ENCODE measurements at regions not wholly inside any gene's neighbourhood (a gene's known extent, or its start where the extent isn't known, plus 50 kb on each side); places are given as distances from the start of the nearest gene placed in this dataset.

DNA sequence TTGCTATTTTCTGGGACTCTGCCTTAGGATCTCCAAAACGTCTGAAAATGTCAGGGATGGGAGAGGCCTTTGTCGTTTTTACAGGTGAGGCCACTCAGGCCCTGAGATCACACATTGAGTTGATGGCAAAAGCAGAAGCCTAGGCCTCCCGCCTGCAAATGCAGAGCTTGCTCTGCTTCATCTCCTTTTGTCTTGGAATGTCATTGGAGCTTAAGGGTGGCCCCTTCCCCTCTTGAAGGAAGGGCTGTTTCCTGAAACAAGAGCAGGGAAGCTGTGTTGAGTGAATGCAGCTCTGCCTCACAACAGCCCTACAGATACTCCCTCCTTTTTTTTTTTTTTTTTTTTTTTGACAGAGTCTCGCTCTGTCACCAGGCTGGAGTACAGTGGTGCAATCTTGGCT lies 123.5 kb downstream of the GLI2 start:
- no peak for TF ChIP-seq CTCF (conservative IDR thresholded peaks at IDR 0.05; ENCODE audit: low read depth, low read length)
- TF ChIP-seq EZH2 (IDR thresholded peaks at IDR 0.05; ENCODE audit: low read length, unreplicated experiment), result no peak

Data from PC-3 (cell line).